D341Med (cell line): ENCODE measurements at regions not wholly inside any gene's neighbourhood (a gene's known extent, or its start where the extent isn't known, plus 50 kb on each side); places are given as distances from the start of the nearest gene placed in this dataset.

Experiments used
- DNase-seq: peaks from one replicate; pipeline ENCODE4 v3.0.0; 2012; ENCODE audit warnings: low spot score

- no peak for DNase-seq
These were observed 127.6 kb downstream of the DNAJB9 start for GRCh38 chr7:108697254-108697653.

GRCh38 chr7:108711611-108712010 lies 141.9 kb downstream of the DNAJB9 start:
- no peak for DNase-seq

DNA sequence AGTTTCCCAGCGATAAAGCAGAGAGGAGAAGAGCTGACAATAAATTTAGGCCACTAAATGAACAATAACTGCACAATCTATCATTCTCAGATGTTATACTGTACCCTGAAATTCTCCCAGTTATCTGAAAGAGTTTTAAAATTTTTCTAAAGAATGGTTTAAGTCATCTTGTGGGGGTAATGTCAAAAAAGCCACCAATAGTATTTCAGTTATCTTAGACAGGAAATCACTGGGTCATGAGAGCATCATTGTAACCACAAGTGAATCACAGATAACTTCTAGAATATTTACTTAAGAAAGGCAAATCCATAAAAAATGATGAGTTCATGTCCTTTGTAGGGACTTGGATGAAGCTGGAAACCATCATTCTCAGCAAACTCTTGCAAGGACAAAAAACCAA lies 147.1 kb downstream of the DNAJB9 start:
- no peak for DNase-seq

- DNase-seq = no peak
These were observed 148.1 kb downstream of the DNAJB9 start for GRCh38 chr7:108717781-108718180.

DNA sequence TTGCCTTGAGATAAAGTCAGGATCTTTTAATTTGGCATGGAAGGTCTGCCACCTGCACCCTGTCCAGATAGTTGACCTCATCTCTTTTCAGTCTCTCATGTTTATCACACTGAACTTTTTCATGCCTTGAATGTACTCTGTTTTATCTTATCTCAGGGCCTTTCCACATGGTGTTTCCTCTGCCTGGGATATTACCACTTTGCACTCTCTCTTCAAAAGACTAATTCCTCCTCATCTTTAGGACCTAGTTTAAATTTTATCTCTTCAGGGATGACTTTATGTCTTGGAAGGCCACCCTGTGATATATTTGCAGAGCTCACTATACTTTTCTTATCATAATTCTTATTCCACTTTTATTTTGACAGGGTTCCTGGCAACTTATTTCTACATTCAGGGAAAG lies 150.0 kb downstream of the DNAJB9 start:
- no peak for DNase-seq

- DNase-seq = no peak
These were observed 152.9 kb downstream of the DNAJB9 start for GRCh38 chr7:108722561-108722960.

DNA sequence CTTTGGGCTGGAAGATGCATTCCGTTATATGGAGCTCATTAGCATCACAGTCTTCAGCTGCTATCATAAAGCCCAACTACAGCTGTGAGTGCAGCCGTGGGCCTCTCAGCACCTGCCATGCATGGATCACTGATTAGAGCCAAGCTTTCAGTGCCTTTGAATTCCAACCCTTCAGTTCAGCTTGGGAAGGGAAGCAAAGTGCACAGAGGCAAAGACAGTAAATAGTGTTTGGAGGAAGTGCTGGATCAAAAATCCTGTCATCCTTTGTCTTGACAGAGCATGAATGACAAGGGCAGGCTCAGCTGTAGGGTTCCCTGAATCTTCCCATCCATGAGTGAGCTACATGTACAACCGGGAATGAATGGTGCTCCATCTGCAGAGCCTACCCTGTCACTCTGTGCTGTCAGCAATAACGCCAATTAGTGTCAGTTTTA lies 153.7 kb downstream of the DNAJB9 start:
- DNase-seq = no peak

- no peak for DNase-seq
These were observed 154.8 kb downstream of the DNAJB9 start for GRCh38 chr7:108724251-108725100.

DNA sequence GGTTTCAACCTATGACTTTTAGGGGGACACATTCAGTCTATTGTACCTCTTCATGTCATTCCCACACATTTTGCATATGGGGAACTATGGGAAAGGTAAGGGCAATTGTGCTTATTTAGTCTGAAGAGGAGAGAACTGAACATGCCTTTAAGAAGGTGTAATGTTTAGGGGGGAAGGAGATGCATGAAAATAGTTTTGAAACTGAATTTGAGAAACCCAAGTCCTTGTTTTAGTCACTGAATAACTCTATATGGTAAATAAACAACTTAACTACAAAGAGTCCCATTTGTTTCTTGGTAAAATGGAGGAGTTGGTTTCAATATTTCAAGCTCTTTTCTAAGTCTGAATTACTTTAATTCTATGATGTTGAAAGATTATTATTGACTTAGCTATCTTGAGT lies 166.1 kb downstream of the DNAJB9 start:
- DNase-seq = no peak

DNA sequence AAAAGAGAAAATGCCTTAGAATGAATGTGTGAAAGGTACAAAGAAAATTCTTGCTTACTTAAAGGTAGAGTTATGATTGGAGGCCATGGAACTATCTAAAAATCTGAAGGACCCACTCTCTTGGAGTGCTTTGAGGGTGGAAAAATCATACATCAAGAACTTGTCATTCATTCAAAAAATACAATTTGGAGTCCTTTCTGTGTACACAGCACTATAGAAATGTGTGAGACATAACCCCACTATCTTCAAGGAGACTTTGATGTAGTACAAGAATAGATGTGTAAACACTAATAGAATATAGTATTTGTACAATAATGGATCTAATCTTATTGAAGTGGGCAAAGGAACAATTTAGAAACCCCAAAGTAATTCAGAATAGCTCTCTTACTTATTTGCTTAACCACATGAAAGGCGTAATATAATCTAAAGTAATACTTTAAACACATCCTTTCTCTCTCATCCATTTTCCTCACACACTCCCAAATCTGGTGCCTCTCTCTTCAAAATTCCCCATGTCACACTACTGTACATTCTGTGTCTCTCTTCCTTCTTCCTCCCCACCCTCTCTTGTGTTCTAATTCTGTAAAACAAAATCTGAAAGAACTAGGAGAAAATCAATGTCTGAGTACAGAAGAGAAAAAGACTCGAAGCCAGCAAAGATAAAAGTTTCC lies 166.7 kb downstream of the DNAJB9 start:
- DNase-seq = no peak

DNA sequence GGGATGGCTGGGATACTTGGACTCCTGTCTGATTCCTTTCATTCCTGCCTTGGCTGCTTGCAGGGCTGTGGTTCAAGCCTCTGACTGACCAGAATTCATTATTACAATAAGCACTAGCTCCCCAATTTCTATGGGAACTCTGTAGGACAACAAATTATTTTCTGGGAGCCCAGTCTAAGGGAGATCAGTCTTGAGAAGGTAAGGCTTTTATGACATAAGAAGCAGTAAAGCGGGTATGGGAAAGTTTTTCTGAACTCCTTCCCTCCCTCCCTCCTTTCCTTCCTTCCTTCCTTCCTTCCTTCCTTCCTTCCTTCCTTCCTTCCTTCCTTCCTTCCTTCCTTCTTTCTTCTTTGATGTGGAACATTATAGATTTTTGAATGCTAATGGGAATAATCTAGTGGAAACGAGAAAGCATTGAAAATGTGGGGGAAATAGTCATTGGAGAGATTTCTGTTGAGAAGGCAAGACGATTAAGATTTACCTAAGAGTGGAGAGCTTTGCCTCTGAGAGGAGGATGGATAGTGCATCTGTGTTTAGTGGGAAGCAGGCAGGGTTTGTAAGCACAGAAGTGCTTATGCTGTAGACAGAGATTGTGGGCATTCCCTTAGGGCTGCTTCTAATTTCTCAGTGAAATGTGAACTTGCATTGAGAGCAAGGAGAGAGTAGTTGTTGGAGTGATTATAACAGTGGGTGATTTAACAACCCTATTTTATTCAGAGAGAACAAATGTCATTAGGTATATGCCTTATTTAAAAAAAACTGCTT lies 201.5 kb downstream of the DNAJB9 start:
- no peak for DNase-seq

DNA sequence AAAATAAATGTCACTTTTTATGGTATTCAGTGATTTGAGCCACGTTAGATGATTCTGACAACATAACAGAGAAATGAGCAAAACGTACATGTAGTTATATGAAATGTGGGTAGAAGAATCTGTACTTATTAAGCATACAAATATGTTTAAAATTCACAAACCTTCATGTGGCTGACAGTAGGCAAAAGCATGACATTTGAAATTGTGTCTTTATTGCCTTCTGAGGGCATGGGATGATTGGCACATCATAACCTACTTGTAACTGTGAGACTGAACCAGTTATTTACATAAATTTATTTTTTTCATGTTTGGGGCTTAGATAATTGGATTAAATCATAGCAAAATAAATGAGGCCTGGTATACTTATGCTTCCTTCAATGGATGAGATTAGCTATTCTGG lies 202.2 kb downstream of the DNAJB9 start:
- DNase-seq = no peak

- no peak for DNase-seq
These were observed 208.3 kb downstream of the DNAJB9 start for GRCh38 chr7:108777966-108778365.

GRCh38 chr7:108789451-108789850 lies 219.8 kb downstream of the DNAJB9 start:
- no peak for DNase-seq

GRCh38 chr7:108794466-108794865 lies 224.8 kb downstream of the DNAJB9 start:
- DNase-seq = no peak

DNA sequence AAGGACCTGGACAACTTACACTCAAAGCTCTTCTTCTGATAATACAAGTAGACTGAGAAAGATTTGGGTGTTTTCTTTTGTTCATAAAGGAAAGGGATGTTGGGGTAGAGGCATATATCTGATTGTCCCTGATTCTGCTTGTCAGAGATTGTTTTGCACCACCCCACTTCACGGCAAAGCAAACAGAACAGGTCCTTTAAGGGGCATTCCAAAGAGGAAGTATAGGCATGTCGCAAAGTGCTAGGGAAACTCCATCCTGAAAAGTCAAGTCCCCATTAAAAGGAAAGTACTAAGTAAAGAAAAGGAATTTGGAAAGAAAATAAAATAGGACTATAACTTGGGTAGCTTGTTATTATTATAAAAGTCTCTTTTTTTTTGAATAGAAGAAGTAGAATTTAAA lies 233.0 kb downstream of the DNAJB9 start:
- DNase-seq = no peak

DNA sequence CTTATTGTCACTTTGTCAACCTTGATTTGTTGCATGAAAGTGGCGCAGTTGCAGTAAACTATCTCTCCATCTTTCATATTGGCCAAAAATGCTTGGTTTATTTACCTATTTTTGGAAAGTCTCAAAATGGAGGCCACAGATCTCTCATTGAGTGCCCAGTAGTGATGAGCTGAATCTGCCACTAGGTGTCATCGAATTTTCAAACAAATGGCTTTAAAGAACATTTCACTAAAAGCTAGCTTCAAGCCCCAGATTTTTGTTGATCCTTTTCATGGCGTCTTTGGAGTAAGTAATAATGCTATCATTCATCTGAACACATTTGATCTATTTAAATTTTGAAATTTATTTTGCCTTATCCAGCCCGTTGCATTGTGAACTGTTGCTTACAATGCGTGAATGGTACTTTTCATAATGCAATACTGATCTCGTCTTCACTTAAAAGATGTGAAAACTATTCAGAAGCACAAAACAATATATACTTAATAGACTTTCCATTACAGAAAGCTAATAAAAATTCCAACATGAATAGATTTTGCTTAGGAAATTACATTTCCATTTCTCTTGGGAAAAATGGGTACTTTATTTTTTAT lies 236.2 kb downstream of the DNAJB9 start:
- DNase-seq = peak; percentile 56

DNA sequence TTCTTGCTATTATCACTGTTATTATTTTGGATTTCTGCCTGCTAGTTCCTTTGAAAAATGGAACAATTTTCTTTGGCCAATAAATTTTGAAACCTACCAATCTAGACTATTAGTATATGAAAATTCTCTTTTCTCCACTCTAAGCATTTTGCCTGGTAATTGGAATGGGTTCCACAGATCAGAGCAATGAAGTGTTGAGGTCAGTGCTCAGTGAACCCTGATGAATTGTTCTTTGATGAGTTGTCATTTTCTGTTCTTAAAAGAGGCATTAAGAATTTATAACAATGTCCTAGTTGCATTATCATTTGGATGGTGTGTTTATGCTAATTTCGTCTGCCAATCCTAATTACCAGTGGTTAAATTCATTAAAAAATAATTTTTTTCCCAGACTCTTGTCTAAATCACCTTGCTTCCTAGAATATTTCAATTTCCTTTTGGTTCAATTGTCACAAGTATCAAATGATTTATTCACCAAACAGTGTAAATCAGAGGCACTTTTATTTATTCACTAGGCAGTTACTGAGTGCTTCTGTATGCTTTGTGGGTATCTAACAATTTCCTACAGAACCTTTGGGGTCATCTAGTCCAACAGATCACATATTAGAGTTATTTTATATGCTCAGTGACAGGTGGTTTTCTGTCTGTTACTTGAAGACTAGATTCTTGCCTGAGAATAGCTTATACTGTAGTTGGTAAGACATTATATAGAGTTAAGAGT lies 239.0 kb downstream of the DNAJB9 start:
- DNase-seq = no peak

- DNase-seq = no peak
These were observed 239.7 kb downstream of the DNAJB9 start for GRCh38 chr7:108809356-108809755.

- DNase-seq = no peak
These were observed 241.2 kb downstream of the DNAJB9 start for GRCh38 chr7:108810756-108811385.
